OCI-LY7 (cell line): ENCODE measurements at regions not wholly inside any gene's neighbourhood (a gene's known extent, or its start where the extent isn't known, plus 50 kb on each side); places are given as distances from the start of the nearest gene placed in this dataset.

Experiments used
- BruUV-seq: library from RNA; stranded (reverse); fragments of 400-500 nt; replicated peaks from 2 replicates; lab custom pipeline; 2021; lab: Mats Ljungman, UMichigan
- CTCF ChIA-PET: fragments of 300-600 bp; sonication (Branson Sonifier 250); formaldehyde crosslinking; loops from one replicate; lab custom pipeline; 2022; ENCODE audit warnings: antibody characterized with exemption; ENCODE audit not compliant: unreplicated experiment; lab: Charles Lee
- POLR2A ChIA-PET: fragments of 300-600 bp; sonication (Branson Sonifier 250); formaldehyde crosslinking; loops from one replicate; lab custom pipeline; 2022; ENCODE audit warnings: antibody characterized with exemption; lab: Charles Lee
- DNase-seq: peaks from one replicate; pipeline ENCODE4 v3.0.0-alpha.2; 2015; ENCODE audit warnings: low spot score
- H2AFZ ChIP-seq: fragments of 200-600 bp; sonication (generic), shearing (Covaris generic); 2 replicates; pipeline ENCODE4 v1.6.1; 2014; ENCODE audit warnings: mild to moderate bottlenecking, antibody characterized with exemption, low read length, moderate library complexity
- H3K27ac ChIP-seq: fragments of 200-600 bp; sonication (generic); 2 replicates; pipeline ENCODE4 v1.5.1; 2014; ENCODE audit warnings: mixed run types, low read depth, mild to moderate bottlenecking, moderate library complexity, low read length, inconsistent platforms; ENCODE audit not compliant: poor library complexity, severe bottlenecking
- H3K36me3 ChIP-seq: fragments of 200-600 bp; sonication (generic); 2 replicates; pipeline ENCODE4 v1.6.1; 2014; ENCODE audit warnings: mild to moderate bottlenecking, antibody characterized with exemption, low read length, moderate library complexity, mixed read lengths; ENCODE audit not compliant: insufficient read depth
- H3K4me1 ChIP-seq: fragments of 200-600 bp; sonication (generic); 2 replicates; pipeline ENCODE4 v1.5.1; 2014; ENCODE audit warnings: mild to moderate bottlenecking, low read length; ENCODE audit not compliant: insufficient read depth, poor library complexity, severe bottlenecking
- H3K4me2 ChIP-seq: fragments of 200-600 bp; sonication (generic); 2 replicates; pipeline ENCODE4 v1.6.1; 2014; ENCODE audit warnings: mild to moderate bottlenecking, low read length
- H3K4me3 ChIP-seq: fragments of 200-600 bp; sonication (generic); 2 replicates; pipeline ENCODE4 v1.5.1; 2014; ENCODE audit warnings: mild to moderate bottlenecking, low read depth, low read length; ENCODE audit not compliant: poor library complexity, severe bottlenecking
- H3K79me2 ChIP-seq: fragments of 200-600 bp; sonication (generic); 2 replicates; pipeline ENCODE4 v1.6.1; 2016; ENCODE audit warnings: low read depth, mild to moderate bottlenecking, low read length, moderate library complexity, mixed read lengths; ENCODE audit not compliant: insufficient read depth
- H3K9me2 ChIP-seq: fragments of 200-600 bp; sonication (generic); 2 replicates; pipeline ENCODE4 v1.6.1; 2016; ENCODE audit warnings: mild to moderate bottlenecking, low read length, mixed read lengths; ENCODE audit not compliant: insufficient read depth
- H3K9me3 ChIP-seq: fragments of 200-600 bp; sonication (generic); 2 replicates; pipeline ENCODE4 v1.6.1; 2014; ENCODE audit warnings: mild to moderate bottlenecking, mixed run types, low read length, mixed read lengths
- H4K20me1 ChIP-seq: fragments of 200-600 bp; sonication (generic); 2 replicates; pipeline ENCODE4 v1.6.1; 2014; ENCODE audit warnings: mild to moderate bottlenecking, antibody characterized with exemption, low read length, moderate library complexity, mixed read lengths; ENCODE audit not compliant: insufficient read depth
- CTCF ChIP-seq: fragments of 200-600 bp; sonication (generic); conservative IDR thresholded peaks from 2 replicates; pipeline ENCODE4 v1.5.1; 2014; ENCODE audit warnings: mild to moderate bottlenecking, antibody characterized with exemption, low read length, moderate library complexity, mixed read lengths
- EZH2phosphoT487 ChIP-seq: fragments of 200-600 bp; sonication (generic); IDR thresholded peaks from 2 replicates; pipeline ENCODE4 v1.6.1; 2018; ENCODE audit warnings: low read depth, borderline replicate concordance, mild to moderate bottlenecking, mixed run types, antibody characterized with exemption, low read length, moderate library complexity, mixed read lengths
- intact Hi-C: fragments of 100-400 bp; cut with micrococcal nuclease; formaldehyde crosslinking; loops from one replicate; pipeline ENCODE4 v1.10.0; 2022; ENCODE audit not compliant: unreplicated experiment

DNA sequence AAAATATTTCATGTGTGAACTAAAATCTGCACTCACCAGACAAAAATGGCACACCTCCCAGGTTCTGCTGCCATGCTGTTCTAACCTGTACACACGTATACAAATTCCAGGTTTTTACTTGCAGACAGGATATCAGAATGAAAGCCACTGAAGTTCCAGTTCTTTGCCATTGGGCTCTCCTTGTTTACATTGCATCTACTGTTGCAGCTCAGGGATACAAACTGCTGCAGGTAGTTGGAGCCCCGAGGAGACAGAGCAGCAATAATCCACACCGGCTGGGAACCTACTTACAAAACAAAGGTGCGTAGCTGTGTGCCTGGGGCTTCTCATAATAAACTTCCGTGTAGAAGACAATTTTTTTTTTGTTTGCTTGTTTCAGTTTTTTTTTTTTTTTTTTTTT, 59.6 kb downstream of the HAPSTR1 start:
- POLR2A ChIA-PET = interaction anchor here (0.7 kb wide), 2 partner anchors 12 to 1108 kb away, joined by 3 to 4 read pairs; no protein-coding TSS in a partner anchor
- H3K79me2 ChIP-seq = no peaks in the 10 kb centered on the region
- DNase-seq = no peak
- H3K9me3 ChIP-seq = no peaks in the 10 kb centered on the region
- CTCF ChIA-PET = no interaction called here
- BruUV-seq = no TSS peak
- H4K20me1 ChIP-seq = no peaks in the 10 kb centered on the region
- no peak for TF ChIP-seq CTCF
- no peak for TF ChIP-seq EZH2phosphoT487
- H3K4me2 ChIP-seq = peak overlapping the region; percentile 50
- peak overlapping the region; percentile 12; the same call in 1 of the 2 replicates for H2AFZ ChIP-seq
- peak overlapping the region; percentile 33 for H3K27ac ChIP-seq
- no peaks in the 10 kb centered on the region for H3K36me3 ChIP-seq
- peaks cover 40% of the 10 kb centered on the region for H3K4me1 ChIP-seq
- intact Hi-C loops = no loop called here
- no peaks in the 10 kb centered on the region for H3K9me2 ChIP-seq
- peak overlapping the region; percentile 34 for H3K4me3 ChIP-seq

DNA sequence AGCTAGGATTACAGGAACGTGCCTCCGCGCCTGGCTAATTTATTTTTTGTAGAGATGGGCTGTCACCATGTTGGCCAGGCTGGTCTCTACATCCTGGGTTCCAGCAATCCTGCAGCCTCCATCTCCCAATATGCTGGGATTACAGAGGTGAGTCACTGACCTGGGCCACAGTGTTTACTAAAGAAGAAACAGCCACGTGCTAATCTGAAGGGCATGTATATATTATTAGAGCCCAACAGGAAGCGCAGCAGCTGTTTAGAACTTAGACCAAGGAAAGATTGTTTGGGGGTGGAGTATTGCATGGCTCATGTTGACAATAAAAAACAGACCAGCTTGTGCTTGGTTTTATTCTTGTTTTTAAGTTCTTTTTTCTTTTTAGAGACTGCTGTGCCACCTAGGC, 60.2 kb downstream of the HAPSTR1 start:
- CTCF ChIA-PET = no interaction called here
- intact Hi-C loops = no loop called here
- POLR2A ChIA-PET = interaction anchor here (0.6 kb wide), 1 partner anchor 19 kb away, joined by 3 read pairs; no protein-coding TSS in a partner anchor
- Histone ChIP-seq H3K27ac (peak overlapping the region; percentile 33), H3K36me3 (no peaks in the 10 kb centered on the region), H3K9me2 (no peaks in the 10 kb centered on the region), H3K4me2 (peak overlapping the region; percentile 50), H3K9me3 (no peaks in the 10 kb centered on the region), H2AFZ (peak overlapping the region; percentile 54; the same call in 1 of the 2 replicates), H4K20me1 (no peaks in the 10 kb centered on the region), H3K4me3 (peak overlapping the region; percentile 34), H3K4me1 (peaks cover 37% of the 10 kb centered on the region), H3K79me2 (no peaks in the 10 kb centered on the region)
- peak; percentile 61 for DNase-seq
- BruUV-seq = no TSS peak
- TF ChIP-seq EZH2phosphoT487 (no peak), CTCF (no peak)

DNA sequence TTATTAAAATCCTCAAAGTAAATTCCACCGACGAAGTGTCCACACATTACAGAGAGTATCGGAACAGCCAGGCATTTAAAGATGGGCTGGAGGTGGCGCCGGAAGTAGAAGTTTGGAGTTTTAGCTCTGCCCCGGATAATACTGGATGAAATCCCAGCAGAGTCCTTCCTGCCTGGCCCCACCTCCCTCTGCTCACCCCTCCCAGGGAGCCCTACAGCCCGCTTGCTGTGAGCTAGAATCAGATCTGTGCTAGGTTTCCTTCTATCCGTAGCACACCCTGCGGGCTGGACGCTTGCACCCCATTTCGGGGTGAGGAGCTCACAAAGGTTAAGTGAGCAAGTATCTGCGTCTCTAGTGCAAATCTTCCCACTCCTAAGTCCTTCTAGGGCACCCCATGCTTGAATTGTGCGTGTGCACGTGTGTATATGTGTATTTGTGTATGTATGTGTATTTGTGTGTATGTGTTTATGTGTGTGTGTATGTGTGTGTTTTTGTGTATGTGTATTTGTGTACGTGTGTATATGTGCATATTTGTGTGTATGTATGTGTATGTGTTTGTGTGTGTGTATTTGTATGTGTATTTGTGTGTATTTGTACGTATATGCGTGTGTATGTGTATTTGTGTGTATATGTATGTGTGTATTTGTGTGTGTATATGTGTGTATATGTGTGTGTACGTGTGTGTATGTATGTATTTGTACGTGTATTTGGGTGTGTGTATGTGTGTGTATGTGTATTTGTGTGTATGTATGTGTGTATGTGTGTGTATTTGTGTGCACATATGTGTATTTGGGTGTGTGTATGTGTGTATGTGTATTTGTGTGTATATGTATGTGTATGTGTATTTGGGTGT, 61.4 kb downstream of the HAPSTR1 start:
- TF ChIP-seq EZH2phosphoT487 (no peak), CTCF (no peak)
- Histone ChIP-seq H3K4me2 (no peak overlapping the region), H3K4me3 (no peak overlapping the region), H2AFZ (no peak overlapping the region), H3K9me2 (no peaks in the 10 kb centered on the region), H3K9me3 (no peaks in the 10 kb centered on the region), H3K79me2 (no peaks in the 10 kb centered on the region), H3K4me1 (peaks cover 37% of the 10 kb centered on the region), H4K20me1 (no peaks in the 10 kb centered on the region), H3K36me3 (no peaks in the 10 kb centered on the region), H3K27ac (no peak overlapping the region)
- POLR2A ChIA-PET = interaction anchor here (0.7 kb wide), 2 partner anchors 1045 to 1586 kb away, joined by 3 read pairs; no protein-coding TSS in a partner anchor
- intact Hi-C loops = no loop called here
- DNase-seq = no peak
- CTCF ChIA-PET = no interaction called here
- no TSS peak for BruUV-seq
